Endothelial cell of umbilical vein (primary cell): ENCODE measurements at regions not wholly inside any gene's neighbourhood (a gene's known extent, or its start where the extent isn't known, plus 50 kb on each side); places are given as distances from the start of the nearest gene placed in this dataset.

Experiments
- BruUV-seq: library from RNA; stranded (reverse); fragments of 400-500 nt; replicated peaks from 2 replicates; lab custom pipeline; 2021; lab: Mats Ljungman, UMichigan
- CTCF ChIA-PET: fragments of 300-600, 350-600 bp; sonication (Branson Sonifier 250); formaldehyde crosslinking; loops from one replicate; lab custom pipeline; 2021; ENCODE audit warnings: antibody characterized with exemption, inconsistent platforms; lab: Charles Lee
- POLR2A ChIA-PET: fragments of 300-600, 350-600 bp; sonication (Branson Sonifier 250); formaldehyde crosslinking; loops from one replicate; lab custom pipeline; 2021; ENCODE audit warnings: antibody characterized with exemption, inconsistent platforms; lab: Charles Lee
- DNase-seq: peaks from one replicate; pipeline ENCODE4 v3.0.0-alpha.2; 2011; ENCODE audit warnings: low read depth, low spot score
- FAIRE-seq: peaks from 2 replicates; lab custom pipeline; 2011; peaks lifted over from hg19 to GRCh38; lab: Jason Lieb, UNC
- H2AFZ ChIP-seq: 2 replicates; pipeline ENCODE4 v1.6.0; 2012; ENCODE audit warnings: low read depth, low read length, control low read depth, inconsistent platforms
- H3K27ac ChIP-seq: 2 replicates; pipeline ENCODE4 v1.5.1; 2011; ENCODE audit warnings: low read depth, mild to moderate bottlenecking, control low read depth, low read length, moderate library complexity; ENCODE audit not compliant: insufficient read depth
- H3K27me3 ChIP-seq, 2 experiments: 2 replicates each; pipeline versions ENCODE4 v1.6.0 to v1.6.1; 2011; ENCODE audit warnings: low read length in 2 of 2, mixed read lengths in 1 of 2; ENCODE audit not compliant: control insufficient read depth in 2 of 2, insufficient read depth in 2 of 2
- H3K36me3 ChIP-seq, 2 experiments: 2 replicates in 1 of 2; 3 replicates in 1 of 2; pipeline ENCODE4 v1.5.1; 2011; ENCODE audit warnings: low read length in 2 of 2, mild to moderate bottlenecking in 1 of 2, moderate library complexity in 1 of 2; ENCODE audit not compliant: control insufficient read depth in 2 of 2, insufficient read depth in 2 of 2; ENCODE audit errors: extremely low read depth in 1 of 2
- H3K4me1 ChIP-seq: 3 replicates; pipeline ENCODE4 v1.5.1; 2011; ENCODE audit warnings: mild to moderate bottlenecking, low read length; ENCODE audit not compliant: control insufficient read depth, insufficient read depth; ENCODE audit errors: extremely low read depth
- H3K4me2 ChIP-seq: 2 replicates; pipeline ENCODE4 v1.6.1; 2011; ENCODE audit warnings: low read length, control low read depth, mixed read lengths; ENCODE audit not compliant: insufficient read depth
- H3K4me3 ChIP-seq, 3 experiments: fragments of 200-600 bp in 1 of 3; sonication (generic), shearing (Covaris generic) in 1 of 3; replicated peaks in 1 of 3; 2 replicates each; pipeline ENCODE4 v1.5.1; 2011 to 2016; ENCODE audit warnings: control low read depth in 3 of 3, low read length in 3 of 3, mild to moderate bottlenecking in 2 of 3, inconsistent platforms in 1 of 3, low read depth in 1 of 3, moderate library complexity in 1 of 3; ENCODE audit not compliant: insufficient read depth in 1 of 3
- H3K79me2 ChIP-seq: 2 replicates; pipeline ENCODE4 v1.6.0; 2012; ENCODE audit warnings: low read length, inconsistent platforms; ENCODE audit not compliant: control insufficient read depth, insufficient read depth
- H3K9ac ChIP-seq: replicated peaks from 2 replicates; pipeline ENCODE3; 2011; ENCODE audit warnings: low read length, control low read depth; ENCODE audit not compliant: insufficient read depth; ENCODE audit errors: extremely low read depth
- H3K9me1 ChIP-seq: replicated peaks from 3 replicates; pipeline ENCODE4 v1.6.0; 2011; ENCODE audit warnings: mild to moderate bottlenecking, low read length; ENCODE audit not compliant: control insufficient read depth, insufficient read depth; ENCODE audit errors: extremely low read depth
- H3K9me3 ChIP-seq: replicated peaks from 2 replicates; pipeline ENCODE4 v1.5.1; 2012; ENCODE audit warnings: low read length, inconsistent platforms; ENCODE audit not compliant: control insufficient read depth, insufficient read depth
- H4K20me1 ChIP-seq: replicated peaks from 2 replicates; pipeline ENCODE3; 2011; ENCODE audit warnings: mild to moderate bottlenecking, low read length; ENCODE audit not compliant: control insufficient read depth, insufficient read depth; ENCODE audit errors: extremely low read depth
- CTCF ChIP-seq, 2 donors: IDR thresholded peaks; 1 replicate in 1 of 2; 2 replicates in 1 of 2; pipeline ENCODE4 v1.5.1; 2011; ENCODE audit warnings: low read length in 2 of 2, mild to moderate bottlenecking in 2 of 2, moderate library complexity in 2 of 2, control low read depth in 1 of 2, inconsistent platforms in 1 of 2, low read depth in 1 of 2; ENCODE audit not compliant: insufficient read depth in 1 of 2; ENCODE audit errors: extremely low read depth in 1 of 2
- EZH2 ChIP-seq: IDR thresholded peaks from 2 replicates; pipeline ENCODE4 v1.6.1; 2012; ENCODE audit warnings: borderline replicate concordance, low read depth, mild to moderate bottlenecking, moderate library complexity, low read length, inconsistent platforms; ENCODE audit not compliant: severe bottlenecking
- FOS ChIP-seq: IDR thresholded peaks from 2 replicates; pipeline ENCODE4 v1.6.1; 2011; ENCODE audit warnings: mild to moderate bottlenecking, low read length, moderate library complexity, borderline replicate concordance; ENCODE audit not compliant: insufficient read depth
- GATA2 ChIP-seq: IDR thresholded peaks from 2 replicates; pipeline ENCODE4 v1.7.0; 2011; ENCODE audit warnings: low read depth, mild to moderate bottlenecking, moderate library complexity, mixed read lengths, low read length; ENCODE audit not compliant: insufficient read length, insufficient read depth
- JUN ChIP-seq: IDR thresholded peaks from 2 replicates; pipeline ENCODE4 v1.6.1; 2011; ENCODE audit warnings: borderline replicate concordance, low read depth; ENCODE audit not compliant: insufficient read length, insufficient read depth
- MAX ChIP-seq: IDR thresholded peaks from 2 replicates; pipeline ENCODE4 v1.6.1; 2011; ENCODE audit not compliant: insufficient read depth, insufficient read length
- MYC ChIP-seq: IDR thresholded peaks from one replicate; pipeline ENCODE4 v1.6.1; 2011; ENCODE audit warnings: mild to moderate bottlenecking, low read depth, low read length
- POLR2A ChIP-seq: IDR thresholded peaks from 2 replicates; pipeline ENCODE4 v1.6.1; 2012; ENCODE audit warnings: low read depth, mild to moderate bottlenecking, control low read depth, low read length
- POLR2AphosphoS5 ChIP-seq: IDR thresholded peaks from 2 replicates; pipeline ENCODE4 v1.6.1; 2012; ENCODE audit warnings: low read depth, mild to moderate bottlenecking, control low read depth, low read length, moderate library complexity; ENCODE audit not compliant: insufficient read depth
- dilution Hi-C: fragments of 300-500 bp; cut with MboI; formaldehyde crosslinking; loops from one replicate; pipeline ENCODE4 v1.15.0; 2019; ENCODE audit warnings: low sequenced_read_pairs; ENCODE audit not compliant: extremely low pct_ligation_motif_present
- intact Hi-C: fragments of 100-400 bp; cut with micrococcal nuclease; formaldehyde crosslinking; loops from one replicate; pipeline ENCODE4 v1.10.0; 2022

- intact Hi-C loops (no loop called here), dilution Hi-C loops (no loop called here)
- Histone ChIP-seq H3K9me3 (peaks cover 2% of the 10 kb centered on the region), H3K4me2 (no peak overlapping the region), H3K4me3 (no peak overlapping the region), H2AFZ (no peak overlapping the region), H3K4me1 (no peaks in the 10 kb centered on the region), H3K36me3 (no peaks in the 10 kb centered on the region), H3K9ac (no peak overlapping the region), H4K20me1 (no peaks in the 10 kb centered on the region), H3K9me1 (no peaks in the 10 kb centered on the region), H3K27me3 (no peaks in the 10 kb centered on the region), H3K79me2 (no peaks in the 10 kb centered on the region), H3K27ac (no peak overlapping the region)
- FAIRE-seq (no peak), DNase-seq (no peak)
- CTCF ChIA-PET, result no interaction called here
- BruUV-seq, result no TSS peak
- POLR2A ChIA-PET, result no interaction called here
- no peak for TF ChIP-seq JUN
- TF ChIP-seq GATA2, result no peak
- TF ChIP-seq EZH2, result no peak
- no peak for TF ChIP-seq MYC
- no peak for TF ChIP-seq POLR2AphosphoS5
- no peak for TF ChIP-seq MAX
- no peak for TF ChIP-seq POLR2A
These were observed 1193.9 kb downstream of the DNAJB9 start for GRCh38 chr7:109763611-109764010.

GRCh38 chr7:109772161-109772560 is 1202.5 kb downstream of the DNAJB9 start:
- dilution Hi-C loops (no loop called here), intact Hi-C loops (no loop called here)
- ChIA-PET CTCF (no interaction called here), POLR2A (no interaction called here)
- BruUV-seq, result no TSS peak
- Histone ChIP-seq H3K4me1 (no peaks in the 10 kb centered on the region), H3K9me1 (no peaks in the 10 kb centered on the region), H3K4me2 (no peak overlapping the region), H3K9ac (no peak overlapping the region), H3K79me2 (no peaks in the 10 kb centered on the region), H3K27ac (no peak overlapping the region), H2AFZ (no peak overlapping the region), H3K9me3 (no peaks in the 10 kb centered on the region), H3K4me3 (no peak overlapping the region), H3K36me3 (no peaks in the 10 kb centered on the region), H4K20me1 (no peaks in the 10 kb centered on the region), H3K27me3 (no peaks in the 10 kb centered on the region)
- no peak for TF ChIP-seq FOS
- no peak for TF ChIP-seq POLR2AphosphoS5
- TF ChIP-seq MAX, result no peak
- TF ChIP-seq GATA2, result no peak
- no peak for TF ChIP-seq JUN
- no peak for TF ChIP-seq EZH2
- TF ChIP-seq CTCF (IDR thresholded peaks at IDR 0.05; ENCODE audit: extremely low read depth in 1 of 2, insufficient read depth in 1 of 2, low read depth in 1 of 2, low read length in 2 of 2), result no peak
- no peak for TF ChIP-seq POLR2A
- FAIRE-seq (no peak), DNase-seq (no peak)
